ENCODE measurements at regions not wholly inside any gene's neighbourhood (a gene's known extent, or its start where the extent isn't known, plus 50 kb on each side); places are given as distances from the start of the nearest gene placed in this dataset.

DNA sequence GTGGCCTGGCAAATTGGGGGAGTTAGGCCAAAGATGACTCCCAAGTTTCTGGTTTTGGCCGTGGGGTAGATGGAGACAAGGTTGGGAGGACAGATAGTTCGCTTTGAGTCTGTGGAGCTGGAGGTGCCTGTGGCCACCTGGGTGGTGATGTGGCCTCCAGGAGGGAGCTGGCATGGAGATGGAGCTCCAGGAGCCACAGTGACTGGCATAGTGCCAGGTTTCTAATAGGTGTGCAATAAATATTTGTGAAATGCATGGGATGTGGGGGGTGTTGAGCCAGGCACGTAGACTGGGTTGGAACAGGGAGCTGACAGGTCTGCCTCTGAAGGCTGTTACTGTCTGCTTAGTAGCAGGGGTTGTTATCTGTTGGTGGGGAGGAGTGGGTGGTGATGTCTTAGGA lies 102.7 kb downstream of the PAX1 start:
- Histone ChIP-seq H3K4me1 (replicated peaks in 1 of 4; ENCODE audit: control insufficient read depth in 3 of 4, insufficient read depth in 4 of 4, low read length in 3 of 4) (no peaks in the 10 kb centered on the region), H2BK15ac (ENCODE audit: low read length) (no peak overlapping the region), H3K79me1 (ENCODE audit: low read depth, low read length) (no peaks in the 10 kb centered on the region), H3K27ac (ENCODE audit: low read depth, low read length) (no peak overlapping the region), H2BK120ac (replicated peaks; ENCODE audit: low read depth, low read length) (no peak overlapping the region), H2BK5ac (ENCODE audit: low read depth, low read length) (no peak overlapping the region), H4K8ac (ENCODE audit: extremely low read depth, insufficient read depth, low read length) (0 out of 2 replicates have a peak overlapping the region, but pooled peaks have one; percentile 1), H4K5ac (ENCODE audit: insufficient read length, low read depth, low read length) (no peak overlapping the region), H3K18ac (ENCODE audit: extremely low read depth, low read length) (no peak overlapping the region), H3K4me3 (ENCODE audit: extremely low read depth in 1 of 4, insufficient read depth in 2 of 4, low read depth in 3 of 4, low read length in 4 of 4) (no peak overlapping the region), H3K23me2 (ENCODE audit: low read depth, low read length) (no peaks in the 10 kb centered on the region; the same call in 1 of the 2 replicates), H4K91ac (replicated peaks; ENCODE audit: insufficient read length, low read length) (no peak overlapping the region), H3K56ac (replicated peaks; ENCODE audit: insufficient read length, low read depth, low read length) (no peak overlapping the region), H3K4ac (replicated peaks; ENCODE audit: insufficient read length, low read depth, low read length) (no peak overlapping the region), H2AFZ (ENCODE audit: low read length) (no peak overlapping the region), H3K79me2 (ENCODE audit: control insufficient read depth in 1 of 2, insufficient read depth in 2 of 2, low read length in 2 of 2) (no peaks in the 10 kb centered on the region), H4K20me1 (replicated peaks in 1 of 2; ENCODE audit: control insufficient read depth in 1 of 2, insufficient read depth in 2 of 2, low read length in 2 of 2) (no peaks in the 10 kb centered on the region), H3K9me3 (ENCODE audit: insufficient read depth in 2 of 2, low read depth in 1 of 2, low read length in 1 of 2) (no peaks in the 10 kb centered on the region), H3K23ac (ENCODE audit: insufficient read length) (no peak overlapping the region), H3K9ac (replicated peaks in 1 of 4; ENCODE audit: extremely low read depth in 1 of 4, low read depth in 3 of 4, low read length in 3 of 4) (no peak overlapping the region), H2AK5ac (ENCODE audit: low read depth, low read length) (no peak overlapping the region), H3K14ac (ENCODE audit: insufficient read length) (no peak overlapping the region), H3K36me3 (ENCODE audit: control insufficient read depth in 2 of 4, insufficient read depth in 4 of 4, low read length in 3 of 4) (no peaks in the 10 kb centered on the region), H2BK20ac (ENCODE audit: low read length) (no peak overlapping the region), H3K27me3 (replicated peaks in 1 of 4; ENCODE audit: control insufficient read depth in 3 of 4, extremely low read depth in 1 of 4, insufficient read depth in 3 of 4, low read length in 3 of 4) (peaks cover 0 to 14% (median 10%) of the 10 kb centered on the region in 4 experiments; a peak in 4 of 7 replicates), H3K4me2 (ENCODE audit: insufficient read depth in 1 of 2, low read depth in 2 of 2, low read length in 2 of 2) (no peak overlapping the region), H2BK12ac (ENCODE audit: low read depth, low read length) (no peak overlapping the region)
- ChIA-PET CTCF (ENCODE audit: partially characterized antibody) (interaction anchor here (0.5 to 2.3 kb wide), 21 partner anchors 8 to 440 kb away, joined by 3 to 14 read pairs (median 4); no protein-coding TSS in a partner anchor), POLR2A (ENCODE audit: partially characterized antibody) (no interaction called here)
- DNase-seq (ENCODE audit: low read depth in 1 of 2, low spot score in 2 of 2) (no peak), FAIRE-seq (no peak)
- WGBS, 2 experiments (ENCODE audit: extremely low coverage in 1 of 2, insufficient coverage in 1 of 2, insufficient read length in 1 of 2, insufficient replicate concordance in 2 of 2, low coverage in 1 of 2, low lambda C conversion rate in 2 of 2, missing lambda C conversion rate in 1 of 2) = 86% methylated on average over 3 of the region's 3 CpGs; no CpG with 5 or more reads in 1 of the 2 experiments
- TF ChIP-seq EZH2 (IDR thresholded peaks at IDR 0.05; ENCODE audit: low read depth, low read length, severe bottlenecking) (no peak), FOSL1 (IDR thresholded peaks at IDR 0.05; ENCODE audit: insufficient read depth, low read depth, low read length) (no peak)

Data from H1 (cell line).